GM23338 (cell line): ENCODE measurements at regions not wholly inside any gene's neighbourhood (a gene's known extent, or its start where the extent isn't known, plus 50 kb on each side); places are given as distances from the start of the nearest gene placed in this dataset.
"Not testable (repeated sequence)": the region's sequence is repeated elsewhere in the genome, so short reads cannot be mapped to it uniquely, and the experiment has no call there.

Experiments
- ATAC-seq: fragments of 200-7000 bp; cut with Tn5 transposase; 3 replicates; pipeline ENCODE4 v1.9.1; 2020
- DNase-seq: peaks from one replicate; pipeline ENCODE4 v3.0.0-alpha.2; 2015; ENCODE audit warnings: low spot score
- H2AFZ ChIP-seq: fragments of 200-600 bp; sonication (generic); 2 replicates; pipeline ENCODE4 v1.8.0; 2016; ENCODE audit warnings: antibody characterized with exemption, mild to moderate bottlenecking, moderate library complexity
- H3F3A ChIP-seq: fragments of 200-600 bp; sonication (generic); replicated peaks from 2 replicates; pipeline ENCODE4 v1.8.0; 2017; ENCODE audit warnings: antibody characterized with exemption, mixed run types, low read depth
- H3K27ac ChIP-seq: fragments of 200-600 bp; sonication (generic); 2 replicates; pipeline ENCODE4 v1.6.1; 2016; ENCODE audit warnings: low read depth
- H3K27me3 ChIP-seq: fragments of 200-600 bp; sonication (generic); 2 replicates; pipeline ENCODE4 v1.8.0; 2016; ENCODE audit warnings: mild to moderate bottlenecking, mixed run types, moderate library complexity; ENCODE audit not compliant: insufficient read depth
- H3K36me3 ChIP-seq: fragments of 200-600 bp; sonication (generic); 2 replicates; pipeline ENCODE4 v1.8.0; 2016; ENCODE audit warnings: mild to moderate bottlenecking; ENCODE audit not compliant: insufficient read depth
- H3K4me1 ChIP-seq: fragments of 200-600 bp; sonication (generic); 2 replicates; pipeline ENCODE4 v1.8.0; 2016; ENCODE audit warnings: mild to moderate bottlenecking, moderate library complexity; ENCODE audit not compliant: insufficient read depth
- H3K4me2 ChIP-seq: fragments of 200-600 bp; sonication (generic); 2 replicates; pipeline ENCODE4 v1.7.1; 2017; ENCODE audit warnings: mixed run types
- H3K4me3 ChIP-seq: fragments of 200-600 bp; sonication (generic); 2 replicates; pipeline ENCODE4 v1.6.1; 2016; ENCODE audit warnings: mixed run types
- H3K79me2 ChIP-seq: fragments of 200-600 bp; sonication (generic); replicated peaks from 2 replicates; pipeline ENCODE4 v1.8.0; 2017; ENCODE audit warnings: mild to moderate bottlenecking; ENCODE audit not compliant: insufficient read depth
- H3K9me2 ChIP-seq: fragments of 200-600 bp; sonication (generic); 2 replicates; pipeline ENCODE4 v1.8.0; 2017; ENCODE audit not compliant: insufficient read depth
- H4K20me1 ChIP-seq: fragments of 200-600 bp; sonication (generic); replicated peaks from 2 replicates; pipeline ENCODE4 v1.8.0; 2017; ENCODE audit warnings: mild to moderate bottlenecking; ENCODE audit not compliant: insufficient read depth
- H3K27ac Mint-ChIP-seq: 2 replicates; pipeline ENCODE4 v1.8.0; 2020; ENCODE audit warnings: inconsistent platforms, mild to moderate bottlenecking, moderate library complexity, mixed read lengths
- H3K27me3 Mint-ChIP-seq: 3 replicates; pipeline ENCODE4 v1.8.0; 2022; ENCODE audit warnings: low read depth, mild to moderate bottlenecking, moderate library complexity, mixed read lengths, inconsistent platforms; ENCODE audit not compliant: insufficient read depth, poor library complexity
- H3K36me3 Mint-ChIP-seq: 3 replicates; pipeline ENCODE4 v1.8.0; 2021; ENCODE audit warnings: low read depth, mild to moderate bottlenecking, inconsistent platforms, moderate library complexity, mixed read lengths
- H3K4me1 Mint-ChIP-seq: 3 replicates; pipeline ENCODE4 v1.8.0; 2020; ENCODE audit warnings: mild to moderate bottlenecking, inconsistent platforms, mixed read lengths
- H3K4me3 Mint-ChIP-seq: 3 replicates; pipeline ENCODE4 v1.8.0; 2021; ENCODE audit warnings: moderate library complexity, mild to moderate bottlenecking, inconsistent platforms, mixed read lengths
- H3K9me3 Mint-ChIP-seq: 3 replicates; pipeline ENCODE4 v1.8.0; 2020; ENCODE audit warnings: moderate library complexity, mild to moderate bottlenecking, inconsistent platforms, mixed read lengths
- CREB1 ChIP-seq: fragments of 250-450 bp; sonication (Bioruptor Pico); IDR thresholded peaks from 2 replicates; pipeline ENCODE4 v1.5.0; 2020; ENCODE audit warnings: low read depth, mild to moderate bottlenecking, moderate library complexity
- EZH2phosphoT487 ChIP-seq: fragments of 200-600 bp; sonication (generic); IDR thresholded peaks from one replicate; pipeline ENCODE4 v1.8.1; 2018; ENCODE audit warnings: antibody characterized with exemption; ENCODE audit not compliant: unreplicated experiment
- NANOG ChIP-seq: IDR thresholded peaks from 2 replicates; pipeline ENCODE4 v1.6.1; 2016; ENCODE audit warnings: antibody characterized with exemption, borderline replicate concordance
- STAT1 ChIP-seq: IDR thresholded peaks from one replicate; pipeline ENCODE4 v1.6.1; 2016; ENCODE audit warnings: antibody characterized with exemption; ENCODE audit not compliant: unreplicated experiment
- ZNF114 ChIP-seq: fragments of 250-450 bp; sonication (Bioruptor Pico); IDR thresholded peaks from 2 replicates; pipeline ENCODE4 v1.5.0; 2020; ENCODE audit warnings: mild to moderate bottlenecking, moderate library complexity
- ZNF331 ChIP-seq: fragments of 250-450 bp; sonication (Bioruptor Pico); IDR thresholded peaks from 2 replicates; pipeline ENCODE4 v1.5.0; 2020; ENCODE audit warnings: low read depth, mild to moderate bottlenecking, moderate library complexity
- TF ChIP-seq, protein P1 (sequence below): IDR thresholded peaks from 2 replicates; pipeline ENCODE4 v1.6.1; 2016; ENCODE audit warnings: antibody characterized with exemption
- TF ChIP-seq, protein P2 (sequence below), 2 experiments: fragments of 200-600 bp in 1 of 2; sonication (generic) in 1 of 2; conservative IDR thresholded peaks; 2 replicates each; pipeline versions ENCODE4 v1.5.1 to v1.6.1; 2016 to 2017; ENCODE audit warnings: antibody characterized with exemption in 2 of 2, low read depth in 2 of 2, mild to moderate bottlenecking in 2 of 2, moderate library complexity in 1 of 2
- TF ChIP-seq, protein P3 (sequence below): fragments of 250-450 bp; sonication (Bioruptor Pico); IDR thresholded peaks from 2 replicates; pipeline ENCODE4 v1.5.0; 2020; ENCODE audit warnings: mild to moderate bottlenecking, moderate library complexity

DNA sequence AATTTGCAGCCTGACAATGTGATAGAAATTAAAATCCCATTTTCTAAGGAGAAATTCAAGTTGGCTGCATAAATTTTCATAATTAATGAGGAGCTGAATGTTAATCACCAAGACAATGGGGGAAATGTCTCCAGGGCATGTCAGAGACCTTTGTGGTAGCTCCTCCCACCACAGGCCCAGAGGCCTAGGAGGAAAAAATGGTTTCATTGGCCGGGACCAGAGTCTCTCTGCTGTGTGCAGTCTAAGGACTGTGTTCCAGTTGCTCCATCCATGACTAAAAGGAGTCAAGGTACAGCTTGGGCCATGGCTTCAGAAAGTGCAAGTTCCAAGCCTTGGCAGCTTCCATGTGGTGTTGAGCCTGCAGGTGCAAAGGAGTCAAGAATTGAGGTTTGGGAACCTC is 187.6 kb upstream of the FRG1 start:
- H2AFZ ChIP-seq, H3K4me3 Mint-ChIP-seq, ATAC-seq, H3K79me2 ChIP-seq, DNase-seq, H3K27ac Mint-ChIP-seq, H3K27ac ChIP-seq, H3K36me3 ChIP-seq, H3F3A ChIP-seq, H3K4me2 ChIP-seq, H3K9me2 ChIP-seq, H3K4me1 Mint-ChIP-seq, H3K27me3 ChIP-seq, H4K20me1 ChIP-seq, H3K4me3 ChIP-seq, H3K27me3 Mint-ChIP-seq, H3K4me1 ChIP-seq: not testable (repeated sequence)
- Mint-ChIP-seq H3K9me3 (peaks cover 60% of the 10 kb centered on the region), H3K36me3 (peaks cover 24% of the 10 kb centered on the region; the same call in 2 of the 3 replicates)

DNA sequence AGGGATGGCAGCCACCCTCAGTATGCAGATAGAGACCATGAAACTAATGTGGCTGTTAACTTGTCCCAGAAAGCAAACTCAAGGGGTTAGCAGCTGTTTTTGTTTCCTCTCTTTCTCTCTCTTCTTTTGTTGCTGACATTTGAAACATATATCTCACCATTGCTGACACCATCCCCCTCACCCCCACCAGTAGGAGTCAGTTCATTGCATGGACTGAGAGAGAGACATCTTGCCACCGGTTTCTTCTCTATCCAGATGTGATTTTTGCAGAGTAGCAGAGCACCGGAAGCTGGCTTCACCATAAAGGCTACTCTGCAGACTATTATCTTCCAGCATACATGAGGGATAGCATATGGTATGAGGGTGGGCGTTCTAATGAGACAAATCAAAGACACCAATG is 177.1 kb upstream of the FRG1 start:
- H3K9me3 Mint-ChIP-seq, result peaks cover 73% of the 10 kb centered on the region
- H3K4me1 Mint-ChIP-seq, result no peaks in the 10 kb centered on the region
- Histone ChIP-seq H3K4me3 (no peak overlapping the region), H3K4me2 (no peak overlapping the region), H3K79me2 (no peaks in the 10 kb centered on the region), H3K27ac (no peak overlapping the region), H3K27me3 (no peaks in the 10 kb centered on the region), H2AFZ (no peak overlapping the region), H3K9me2 (no peaks in the 10 kb centered on the region), H3K36me3 (no peaks in the 10 kb centered on the region), H3F3A (no peaks in the 10 kb centered on the region), H4K20me1 (no peaks in the 10 kb centered on the region), H3K4me1 (no peaks in the 10 kb centered on the region)
- ATAC-seq, result no peak
- TF ChIP-seq CREB1 (no peak), NANOG (no peak)
- TF ChIP-seq, protein P1, sequence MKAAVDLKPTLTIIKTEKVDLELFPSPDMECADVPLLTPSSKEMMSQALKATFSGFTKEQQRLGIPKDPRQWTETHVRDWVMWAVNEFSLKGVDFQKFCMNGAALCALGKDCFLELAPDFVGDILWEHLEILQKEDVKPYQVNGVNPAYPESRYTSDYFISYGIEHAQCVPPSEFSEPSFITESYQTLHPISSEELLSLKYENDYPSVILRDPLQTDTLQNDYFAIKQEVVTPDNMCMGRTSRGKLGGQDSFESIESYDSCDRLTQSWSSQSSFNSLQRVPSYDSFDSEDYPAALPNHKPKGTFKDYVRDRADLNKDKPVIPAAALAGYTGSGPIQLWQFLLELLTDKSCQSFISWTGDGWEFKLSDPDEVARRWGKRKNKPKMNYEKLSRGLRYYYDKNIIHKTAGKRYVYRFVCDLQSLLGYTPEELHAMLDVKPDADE, result no peak
- peaks cover 16% of the 10 kb centered on the region; the same call in 2 of the 3 replicates for H3K36me3 Mint-ChIP-seq
- no peak overlapping the region for H3K27ac Mint-ChIP-seq
- DNase-seq, result no peak
- no peak overlapping the region for H3K4me3 Mint-ChIP-seq
- H3K27me3 Mint-ChIP-seq, result no peaks in the 10 kb centered on the region

DNA sequence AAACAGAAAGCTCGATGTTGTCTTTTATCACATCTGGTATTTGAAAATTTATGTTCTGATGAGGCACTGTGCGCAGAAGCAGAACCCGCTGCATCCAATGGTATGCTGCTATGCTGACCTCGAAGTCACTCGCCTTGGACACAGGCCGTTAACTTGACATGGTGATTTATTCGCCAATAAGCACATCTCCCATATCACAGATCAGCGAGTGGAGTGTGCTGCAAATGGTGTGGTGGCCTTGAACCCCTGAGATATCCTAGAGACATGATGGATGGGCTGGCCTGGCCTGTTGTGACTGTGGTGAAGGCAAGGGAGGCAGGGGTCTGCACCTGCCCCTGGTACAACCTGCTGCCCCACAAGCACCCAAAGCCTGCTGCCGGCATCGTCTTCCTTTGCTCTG is 175.4 kb upstream of the FRG1 start:
- Histone ChIP-seq H3K79me2 (no peaks in the 10 kb centered on the region), H3K27me3 (no peaks in the 10 kb centered on the region), H3K4me3 (no peak overlapping the region), H3K36me3 (no peaks in the 10 kb centered on the region), H4K20me1 (no peaks in the 10 kb centered on the region), H3K9me2 (0 out of 2 replicates have a peak, but pooled peaks cover 4% of the 10 kb centered on the region), H3K27ac (no peak overlapping the region), H3K4me1 (no peaks in the 10 kb centered on the region), H3F3A (no peaks in the 10 kb centered on the region), H2AFZ (no peak overlapping the region), H3K4me2 (no peak overlapping the region)
- H3K4me3 Mint-ChIP-seq, result no peak overlapping the region
- no peaks in the 10 kb centered on the region for H3K4me1 Mint-ChIP-seq
- ATAC-seq, result no peak
- H3K27ac Mint-ChIP-seq, result no peak overlapping the region
- H3K36me3 Mint-ChIP-seq, result peaks cover 16% of the 10 kb centered on the region; the same call in 2 of the 3 replicates
- peaks cover 69% of the 10 kb centered on the region for H3K9me3 Mint-ChIP-seq
- DNase-seq, result no peak
- H3K27me3 Mint-ChIP-seq, result peaks cover 1% of the 10 kb centered on the region
- TF ChIP-seq, protein P2, sequence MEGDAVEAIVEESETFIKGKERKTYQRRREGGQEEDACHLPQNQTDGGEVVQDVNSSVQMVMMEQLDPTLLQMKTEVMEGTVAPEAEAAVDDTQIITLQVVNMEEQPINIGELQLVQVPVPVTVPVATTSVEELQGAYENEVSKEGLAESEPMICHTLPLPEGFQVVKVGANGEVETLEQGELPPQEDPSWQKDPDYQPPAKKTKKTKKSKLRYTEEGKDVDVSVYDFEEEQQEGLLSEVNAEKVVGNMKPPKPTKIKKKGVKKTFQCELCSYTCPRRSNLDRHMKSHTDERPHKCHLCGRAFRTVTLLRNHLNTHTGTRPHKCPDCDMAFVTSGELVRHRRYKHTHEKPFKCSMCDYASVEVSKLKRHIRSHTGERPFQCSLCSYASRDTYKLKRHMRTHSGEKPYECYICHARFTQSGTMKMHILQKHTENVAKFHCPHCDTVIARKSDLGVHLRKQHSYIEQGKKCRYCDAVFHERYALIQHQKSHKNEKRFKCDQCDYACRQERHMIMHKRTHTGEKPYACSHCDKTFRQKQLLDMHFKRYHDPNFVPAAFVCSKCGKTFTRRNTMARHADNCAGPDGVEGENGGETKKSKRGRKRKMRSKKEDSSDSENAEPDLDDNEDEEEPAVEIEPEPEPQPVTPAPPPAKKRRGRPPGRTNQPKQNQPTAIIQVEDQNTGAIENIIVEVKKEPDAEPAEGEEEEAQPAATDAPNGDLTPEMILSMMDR (conservative IDR thresholded peaks at IDR 0.05; ENCODE audit: low read depth in 2 of 2), result no peak
- TF ChIP-seq NANOG (no peak), ZNF331 (CRISPR knock-in tag) (no peak), ZNF114 (no peak), EZH2phosphoT487 (no peak), STAT1 (no peak)
- TF ChIP-seq, protein P3, sequence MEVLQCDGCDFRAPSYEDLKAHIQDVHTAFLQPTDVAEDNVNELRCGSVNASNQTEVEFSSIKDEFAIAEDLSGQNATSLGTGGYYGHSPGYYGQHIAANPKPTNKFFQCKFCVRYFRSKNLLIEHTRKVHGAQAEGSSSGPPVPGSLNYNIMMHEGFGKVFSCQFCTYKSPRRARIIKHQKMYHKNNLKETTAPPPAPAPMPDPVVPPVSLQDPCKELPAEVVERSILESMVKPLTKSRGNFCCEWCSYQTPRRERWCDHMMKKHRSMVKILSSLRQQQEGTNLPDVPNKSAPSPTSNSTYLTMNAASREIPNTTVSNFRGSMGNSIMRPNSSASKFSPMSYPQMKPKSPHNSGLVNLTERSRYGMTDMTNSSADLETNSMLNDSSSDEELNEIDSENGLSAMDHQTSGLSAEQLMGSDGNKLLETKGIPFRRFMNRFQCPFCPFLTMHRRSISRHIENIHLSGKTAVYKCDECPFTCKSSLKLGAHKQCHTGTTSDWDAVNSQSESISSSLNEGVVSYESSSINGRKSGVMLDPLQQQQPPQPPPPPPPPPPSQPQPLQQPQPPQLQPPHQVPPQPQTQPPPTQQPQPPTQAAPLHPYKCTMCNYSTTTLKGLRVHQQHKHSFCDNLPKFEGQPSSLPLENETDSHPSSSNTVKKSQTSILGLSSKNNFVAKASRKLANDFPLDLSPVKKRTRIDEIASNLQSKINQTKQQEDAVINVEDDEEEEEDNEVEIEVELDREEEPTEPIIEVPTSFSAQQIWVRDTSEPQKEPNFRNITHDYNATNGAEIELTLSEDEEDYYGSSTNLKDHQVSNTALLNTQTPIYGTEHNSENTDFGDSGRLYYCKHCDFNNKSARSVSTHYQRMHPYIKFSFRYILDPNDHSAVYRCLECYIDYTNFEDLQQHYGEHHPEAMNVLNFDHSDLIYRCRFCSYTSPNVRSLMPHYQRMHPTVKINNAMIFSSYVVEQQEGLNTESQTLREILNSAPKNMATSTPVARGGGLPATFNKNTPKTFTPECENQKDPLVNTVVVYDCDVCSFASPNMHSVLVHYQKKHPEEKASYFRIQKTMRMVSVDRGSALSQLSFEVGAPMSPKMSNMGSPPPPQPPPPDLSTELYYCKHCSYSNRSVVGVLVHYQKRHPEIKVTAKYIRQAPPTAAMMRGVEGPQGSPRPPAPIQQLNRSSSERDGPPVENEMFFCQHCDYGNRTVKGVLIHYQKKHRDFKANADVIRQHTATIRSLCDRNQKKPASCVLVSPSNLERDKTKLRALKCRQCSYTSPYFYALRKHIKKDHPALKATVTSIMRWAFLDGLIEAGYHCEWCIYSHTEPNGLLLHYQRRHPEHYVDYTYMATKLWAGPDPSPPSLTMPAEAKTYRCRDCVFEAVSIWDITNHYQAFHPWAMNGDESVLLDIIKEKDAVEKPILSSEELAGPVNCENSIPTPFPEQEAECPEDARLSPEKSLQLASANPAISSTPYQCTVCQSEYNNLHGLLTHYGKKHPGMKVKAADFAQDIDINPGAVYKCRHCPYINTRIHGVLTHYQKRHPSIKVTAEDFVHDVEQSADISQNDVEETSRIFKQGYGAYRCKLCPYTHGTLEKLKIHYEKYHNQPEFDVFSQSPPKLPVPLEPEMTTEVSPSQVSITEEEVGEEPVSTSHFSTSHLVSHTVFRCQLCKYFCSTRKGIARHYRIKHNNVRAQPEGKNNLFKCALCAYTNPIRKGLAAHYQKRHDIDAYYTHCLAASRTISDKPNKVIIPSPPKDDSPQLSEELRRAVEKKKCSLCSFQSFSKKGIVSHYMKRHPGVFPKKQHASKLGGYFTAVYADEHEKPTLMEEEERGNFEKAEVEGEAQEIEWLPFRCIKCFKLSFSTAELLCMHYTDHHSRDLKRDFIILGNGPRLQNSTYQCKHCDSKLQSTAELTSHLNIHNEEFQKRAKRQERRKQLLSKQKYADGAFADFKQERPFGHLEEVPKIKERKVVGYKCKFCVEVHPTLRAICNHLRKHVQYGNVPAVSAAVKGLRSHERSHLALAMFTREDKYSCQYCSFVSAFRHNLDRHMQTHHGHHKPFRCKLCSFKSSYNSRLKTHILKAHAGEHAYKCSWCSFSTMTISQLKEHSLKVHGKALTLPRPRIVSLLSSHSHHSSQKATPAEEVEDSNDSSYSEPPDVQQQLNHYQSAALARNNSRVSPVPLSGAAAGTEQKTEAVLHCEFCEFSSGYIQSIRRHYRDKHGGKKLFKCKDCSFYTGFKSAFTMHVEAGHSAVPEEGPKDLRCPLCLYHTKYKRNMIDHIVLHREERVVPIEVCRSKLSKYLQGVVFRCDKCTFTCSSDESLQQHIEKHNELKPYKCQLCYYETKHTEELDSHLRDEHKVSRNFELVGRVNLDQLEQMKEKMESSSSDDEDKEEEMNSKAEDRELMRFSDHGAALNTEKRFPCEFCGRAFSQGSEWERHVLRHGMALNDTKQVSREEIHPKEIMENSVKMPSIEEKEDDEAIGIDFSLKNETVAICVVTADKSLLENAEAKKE, result no peak
